ENCODE measurements at regions not wholly inside any gene's neighbourhood (a gene's known extent, or its start where the extent isn't known, plus 50 kb on each side); places are given as distances from the start of the nearest gene placed in this dataset.

- Histone ChIP-seq H3K4me3 (no peak overlapping the region), H3K9me3 (no peaks in the 10 kb centered on the region), H3K27ac (no peak overlapping the region), H3K27me3 (no peaks in the 10 kb centered on the region), H3K36me3 (no peaks in the 10 kb centered on the region), H3K4me1 (no peaks in the 10 kb centered on the region)
- no peak for DNase-seq (ENCODE audit: low spot score)
- TF ChIP-seq CTCF (IDR thresholded peaks at IDR 0.05): no peak
Measured at GRCh38 chr3:36309092-36309491, 71.2 kb upstream of the STAC start.

GRCh38 chr3:36312351-36312750, 68.0 kb upstream of the STAC start:
- no peak overlapping the region for H3K27ac ChIP-seq
- no peak for DNase-seq (ENCODE audit: low spot score)
- peaks cover 0 to 6% of the 10 kb centered on the region in 2 donors for H3K9me3 ChIP-seq
- H3K36me3 ChIP-seq: no peaks in the 10 kb centered on the region
- TF ChIP-seq CTCF (IDR thresholded peaks at IDR 0.05): no peak
- H3K4me1 ChIP-seq: no peaks in the 10 kb centered on the region
- no peaks in the 10 kb centered on the region for H3K27me3 ChIP-seq
- H3K4me3 ChIP-seq: no peak overlapping the region

GRCh38 chr3:36317915-36318314, 62.4 kb upstream of the STAC start:
- no peak overlapping the region for H3K4me3 ChIP-seq
- H3K9me3 ChIP-seq: peaks cover 0 to 6% of the 10 kb centered on the region in 2 donors
- no peak overlapping the region for H3K27ac ChIP-seq
- no peaks in the 10 kb centered on the region for H3K36me3 ChIP-seq
- H3K27me3 ChIP-seq: no peaks in the 10 kb centered on the region
- no peaks in the 10 kb centered on the region for H3K4me1 ChIP-seq
- no peak for DNase-seq (ENCODE audit: low spot score)
- no peak for TF ChIP-seq CTCF (IDR thresholded peaks at IDR 0.05)

- peaks cover 0 to 6% of the 10 kb centered on the region in 2 donors for H3K9me3 ChIP-seq
- DNase-seq (ENCODE audit: low spot score): no peak
- H3K27ac ChIP-seq: no peak overlapping the region
- no peak overlapping the region for H3K4me3 ChIP-seq
- no peak for TF ChIP-seq CTCF (IDR thresholded peaks at IDR 0.05)
- H3K4me1 ChIP-seq: no peaks in the 10 kb centered on the region
- H3K36me3 ChIP-seq: no peaks in the 10 kb centered on the region
- no peaks in the 10 kb centered on the region for H3K27me3 ChIP-seq
Measured at GRCh38 chr3:36318621-36319200, 61.6 kb upstream of the STAC start.

- Histone ChIP-seq H3K4me3 (no peak overlapping the region), H3K36me3 (no peaks in the 10 kb centered on the region), H3K27ac (no peak overlapping the region), H3K9me3 (peaks cover 0 to 6% of the 10 kb centered on the region in 2 donors), H3K27me3 (no peaks in the 10 kb centered on the region), H3K4me1 (no peaks in the 10 kb centered on the region)
- TF ChIP-seq CTCF (IDR thresholded peaks at IDR 0.05): no peak
- no peak for DNase-seq (ENCODE audit: low spot score)
Measured at GRCh38 chr3:36319680-36320079, 60.6 kb upstream of the STAC start.

Measured in right atrium auricular region (tissue), 2 donors.